CD4-positive, CD25-positive, alpha-beta regulatory T cell (primary cell): ENCODE measurements at regions not wholly inside any gene's neighbourhood (a gene's known extent, or its start where the extent isn't known, plus 50 kb on each side); places are given as distances from the start of the nearest gene placed in this dataset.

Source experiments
- ATAC-seq, 2 donors: fragments of 150-1000 bp; cut with Tn5 transposase; one replicate each; pipeline ENCODE4 v1.10.0; 2021; ENCODE audit warnings: low read depth in 2 of 2, moderate number of reproducible peaks in 2 of 2, moderate library complexity in 1 of 2
- DNase-seq, 3 donors: peaks; one replicate each; pipeline versions ENCODE4 v3.0.0 to v3.0.0-alpha.2; 2012 to 2022; ENCODE audit warnings: mixed read lengths in 1 of 3
- H3K27ac ChIP-seq: one replicate; pipeline ENCODE4 v1.7.0; 2013; ENCODE audit warnings: mild to moderate bottlenecking, low read length; ENCODE audit not compliant: insufficient read depth, poor library complexity, severe bottlenecking
- H3K27me3 ChIP-seq: one replicate; pipeline ENCODE4 v1.7.0; 2013; ENCODE audit warnings: low read length; ENCODE audit not compliant: control insufficient read depth, insufficient read depth
- H3K36me3 ChIP-seq: one replicate; pipeline ENCODE4 v1.7.0; 2013; ENCODE audit warnings: mild to moderate bottlenecking, low read length, moderate library complexity; ENCODE audit not compliant: control insufficient read depth, insufficient read depth
- H3K4me1 ChIP-seq: 2 replicates; pipeline ENCODE4 v1.7.0; 2013; ENCODE audit warnings: mild to moderate bottlenecking, low read length; ENCODE audit not compliant: insufficient read depth, control insufficient read depth, poor library complexity, severe bottlenecking
- H3K4me3 ChIP-seq: one replicate; pipeline ENCODE4 v1.7.0; 2013; ENCODE audit warnings: low read depth, mild to moderate bottlenecking, low read length, moderate library complexity
- H3K9me3 ChIP-seq, 2 experiments: 1 replicate in 1 of 2; 2 replicates in 1 of 2; pipeline ENCODE4 v1.7.0; 2013; ENCODE audit warnings: low read length in 2 of 2, mild to moderate bottlenecking in 1 of 2, moderate library complexity in 1 of 2; ENCODE audit not compliant: control insufficient read depth in 2 of 2
- H3K27ac Mint-ChIP-seq, 3 donors: one replicate each; pipeline ENCODE4 v1.8.0; 2020 to 2022; ENCODE audit warnings: mild to moderate bottlenecking in 3 of 3, mixed read lengths in 3 of 3, moderate library complexity in 2 of 3
- H3K27me3 Mint-ChIP-seq: one replicate; pipeline ENCODE4 v1.8.0; 2022; ENCODE audit warnings: mild to moderate bottlenecking, mixed read lengths
- H3K36me3 Mint-ChIP-seq: one replicate; pipeline ENCODE4 v1.8.0; 2020; ENCODE audit warnings: mixed read lengths
- H3K4me1 Mint-ChIP-seq, 4 donors: one replicate each; pipeline ENCODE4 v1.8.0; 2020 to 2022; ENCODE audit warnings: mixed read lengths in 4 of 4, mild to moderate bottlenecking in 1 of 4
- H3K4me3 Mint-ChIP-seq, 4 donors: one replicate each; pipeline ENCODE4 v1.8.0; 2020 to 2022; ENCODE audit warnings: mild to moderate bottlenecking in 4 of 4, mixed read lengths in 4 of 4, moderate library complexity in 3 of 4
- H3K9me3 Mint-ChIP-seq, 7 donors: one replicate each; pipeline ENCODE4 v1.8.0; 2020 to 2022; ENCODE audit warnings: mixed read lengths in 7 of 7, mild to moderate bottlenecking in 3 of 7, moderate library complexity in 2 of 7

DNA sequence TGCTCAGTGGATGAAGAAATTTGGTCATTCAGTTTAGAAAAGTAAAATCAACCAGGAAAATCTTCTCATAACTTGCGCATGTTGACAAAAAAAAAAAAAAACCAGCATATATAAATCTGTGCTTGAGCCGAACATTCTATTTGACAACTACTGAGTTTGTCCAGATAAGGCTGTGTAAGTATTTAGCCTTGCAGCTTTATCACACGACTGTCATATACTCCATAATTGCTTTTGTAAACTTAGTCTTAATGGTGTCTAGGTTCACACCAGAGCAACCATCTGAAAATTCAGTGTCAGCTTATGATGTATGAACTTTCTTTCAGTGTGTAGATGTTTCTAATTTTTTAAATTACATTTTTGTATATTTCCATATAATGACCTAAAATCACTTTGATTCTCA, 1173.8 kb upstream of the TMPRSS15 start:
- Histone ChIP-seq H3K27ac (no peak overlapping the region), H3K27me3 (no peaks in the 10 kb centered on the region), H3K4me1 (no peaks in the 10 kb centered on the region), H3K4me3 (no peak overlapping the region), H3K36me3 (no peaks in the 10 kb centered on the region), H3K9me3 (peaks cover 3 to 5% of the 10 kb centered on the region in 2 experiments)
- H3K9me3 Mint-ChIP-seq, result peaks cover 0 to 4% (median 1%) of the 10 kb centered on the region in 7 donors
- ATAC-seq (no peak), DNase-seq (no peak)
- no peak overlapping the region for H3K27ac Mint-ChIP-seq
- no peaks in the 10 kb centered on the region for H3K36me3 Mint-ChIP-seq
- no peaks in the 10 kb centered on the region for H3K27me3 Mint-ChIP-seq
- no peak overlapping the region for H3K4me3 Mint-ChIP-seq
- H3K4me1 Mint-ChIP-seq, result no peaks in the 10 kb centered on the region

DNA sequence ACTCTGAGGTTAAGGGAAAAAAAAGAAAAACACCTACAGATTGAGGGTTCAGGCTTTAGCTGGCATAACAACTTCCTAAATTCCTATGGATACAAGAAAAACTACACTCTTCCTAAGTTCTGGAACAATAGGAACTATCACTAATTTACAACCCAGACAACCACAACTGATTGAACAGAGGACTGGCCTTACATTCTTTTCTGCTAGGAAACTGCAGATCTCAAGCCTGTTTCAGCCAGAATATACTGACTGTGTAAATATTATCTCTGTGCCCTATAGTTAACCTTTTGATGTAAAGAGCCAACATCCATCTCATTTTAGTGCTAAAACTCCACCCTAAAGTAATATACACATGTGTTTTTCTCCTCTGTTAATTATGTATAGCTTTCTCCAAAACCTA, 1186.5 kb upstream of the TMPRSS15 start:
- Mint-ChIP-seq H3K9me3 (peaks cover 0 to 19% (median 5%) of the 10 kb centered on the region in 7 donors), H3K4me1 (no peaks in the 10 kb centered on the region), H3K4me3 (no peak overlapping the region)

DNA sequence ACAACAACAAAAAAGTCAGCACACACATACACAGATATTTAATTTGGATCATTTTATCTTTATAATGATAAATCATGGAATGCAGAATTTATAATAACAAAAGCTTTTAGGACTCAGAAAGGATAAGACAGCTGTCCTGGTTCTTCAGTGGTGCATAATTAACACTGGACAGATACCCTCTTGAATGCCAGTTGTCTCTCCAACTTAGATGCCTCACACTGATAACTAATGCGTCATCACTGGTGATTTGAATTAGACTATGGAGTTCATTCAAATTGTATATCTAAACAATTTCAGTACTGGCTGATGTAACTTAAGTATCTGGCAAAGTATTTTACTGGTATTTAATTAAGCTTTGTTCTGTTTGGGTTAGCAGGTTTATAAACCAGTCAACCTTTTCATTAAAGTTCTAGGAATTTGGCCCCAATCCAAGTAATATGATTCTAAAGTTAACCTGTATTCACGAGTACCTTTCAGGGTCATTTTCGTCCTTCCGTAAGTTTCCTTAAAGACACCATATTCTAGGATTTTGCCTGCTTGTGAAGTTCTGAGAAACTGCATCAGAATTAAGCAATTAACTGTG, 1199.5 kb upstream of the TMPRSS15 start:
- Histone ChIP-seq H3K9me3 (peaks cover 2 to 6% of the 10 kb centered on the region in 2 experiments), H3K36me3 (no peaks in the 10 kb centered on the region), H3K27ac (no peak overlapping the region), H3K27me3 (no peaks in the 10 kb centered on the region), H3K4me3 (no peak overlapping the region), H3K4me1 (no peaks in the 10 kb centered on the region)
- no peak for ATAC-seq
- Mint-ChIP-seq H3K27ac (no peak overlapping the region), H3K4me3 (no peak overlapping the region), H3K4me1 (no peaks in the 10 kb centered on the region), H3K36me3 (no peaks in the 10 kb centered on the region), H3K27me3 (no peaks in the 10 kb centered on the region), H3K9me3 (peaks cover 0 to 8% (median 3%) of the 10 kb centered on the region in 7 donors)
- DNase-seq, result no peak

More for the DNA sequence above, 1186.5 kb upstream of the TMPRSS15 start:
- DNase-seq (no peak), ATAC-seq (no peak)
- Histone ChIP-seq H3K4me1 (no peaks in the 10 kb centered on the region), H3K27me3 (no peaks in the 10 kb centered on the region), H3K27ac (no peak overlapping the region), H3K9me3 (no peaks in the 10 kb centered on the region), H3K4me3 (no peak overlapping the region), H3K36me3 (no peaks in the 10 kb centered on the region)
- H3K36me3 Mint-ChIP-seq, result no peaks in the 10 kb centered on the region
- no peak overlapping the region for H3K27ac Mint-ChIP-seq
- H3K27me3 Mint-ChIP-seq, result no peaks in the 10 kb centered on the region

DNA sequence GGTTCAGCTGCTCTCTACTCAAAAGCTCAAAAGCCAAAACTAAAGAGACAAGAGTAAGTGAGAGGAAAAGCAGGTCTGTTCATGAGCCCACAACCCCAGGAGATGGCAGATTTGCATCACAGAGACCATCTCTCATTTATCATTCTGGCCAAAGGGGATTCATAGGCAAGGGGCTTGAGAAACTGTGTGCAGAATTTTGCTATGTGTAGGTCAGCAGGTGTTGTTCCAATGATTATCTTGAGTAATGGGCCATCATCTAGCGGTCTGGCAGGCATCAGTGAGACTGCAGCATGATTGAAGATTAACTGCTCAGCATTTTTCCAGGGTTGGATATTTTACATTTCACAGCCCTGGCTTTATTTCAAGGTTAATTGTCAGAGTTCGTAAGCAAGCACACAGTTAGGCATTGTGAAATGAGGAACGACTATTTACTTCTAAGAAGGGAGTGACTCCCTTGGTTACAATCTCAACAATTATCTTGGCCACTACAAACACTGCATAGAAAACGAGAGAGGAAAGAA, 1204.6 kb upstream of the TMPRSS15 start:
- no peak for ATAC-seq
- no peak overlapping the region for H3K27ac ChIP-seq
- peaks cover 0 to 2% of the 10 kb centered on the region in 2 experiments for H3K9me3 ChIP-seq
- Mint-ChIP-seq H3K36me3 (no peaks in the 10 kb centered on the region), H3K27ac (no peak overlapping the region), H3K4me1 (no peaks in the 10 kb centered on the region), H3K9me3 (peaks cover 0 to 7% (median 5%) of the 10 kb centered on the region in 7 donors), H3K4me3 (no peak overlapping the region), H3K27me3 (no peaks in the 10 kb centered on the region)
- H3K4me3 ChIP-seq, result no peak overlapping the region
- H3K36me3 ChIP-seq, result no peaks in the 10 kb centered on the region
- no peaks in the 10 kb centered on the region for H3K4me1 ChIP-seq
- no peak for DNase-seq
- H3K27me3 ChIP-seq, result no peaks in the 10 kb centered on the region

DNA sequence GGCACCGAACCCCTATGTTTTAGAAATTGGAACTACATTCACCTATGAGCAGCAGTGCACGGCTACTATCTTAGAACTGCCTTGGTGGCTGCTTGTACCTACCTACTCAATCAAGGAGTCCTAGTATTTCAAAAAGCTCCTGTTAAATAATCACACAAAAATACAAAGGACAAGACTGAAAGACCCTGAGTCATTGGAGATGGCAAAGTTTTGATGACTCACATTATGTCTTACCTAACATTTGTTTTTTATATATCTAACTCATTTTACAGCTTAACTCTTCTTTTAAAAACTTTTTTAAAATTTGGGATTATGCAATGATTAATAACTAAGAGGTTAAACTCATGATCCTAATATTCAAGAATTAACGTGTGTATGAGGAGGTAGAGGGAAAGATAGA, 1206.0 kb upstream of the TMPRSS15 start:
- peaks cover 2 to 5% of the 10 kb centered on the region in 2 experiments for H3K9me3 ChIP-seq
- H3K27ac ChIP-seq, result no peak overlapping the region
- H3K27me3 ChIP-seq, result no peaks in the 10 kb centered on the region
- Mint-ChIP-seq H3K36me3 (no peaks in the 10 kb centered on the region), H3K27me3 (no peaks in the 10 kb centered on the region), H3K4me3 (no peak overlapping the region), H3K27ac (no peak overlapping the region), H3K9me3 (peaks cover 0 to 8% (median 5%) of the 10 kb centered on the region in 7 donors), H3K4me1 (no peaks in the 10 kb centered on the region)
- ATAC-seq, result no peak
- no peaks in the 10 kb centered on the region for H3K4me1 ChIP-seq
- H3K36me3 ChIP-seq, result no peaks in the 10 kb centered on the region
- H3K4me3 ChIP-seq, result no peak overlapping the region
- no peak for DNase-seq

DNA sequence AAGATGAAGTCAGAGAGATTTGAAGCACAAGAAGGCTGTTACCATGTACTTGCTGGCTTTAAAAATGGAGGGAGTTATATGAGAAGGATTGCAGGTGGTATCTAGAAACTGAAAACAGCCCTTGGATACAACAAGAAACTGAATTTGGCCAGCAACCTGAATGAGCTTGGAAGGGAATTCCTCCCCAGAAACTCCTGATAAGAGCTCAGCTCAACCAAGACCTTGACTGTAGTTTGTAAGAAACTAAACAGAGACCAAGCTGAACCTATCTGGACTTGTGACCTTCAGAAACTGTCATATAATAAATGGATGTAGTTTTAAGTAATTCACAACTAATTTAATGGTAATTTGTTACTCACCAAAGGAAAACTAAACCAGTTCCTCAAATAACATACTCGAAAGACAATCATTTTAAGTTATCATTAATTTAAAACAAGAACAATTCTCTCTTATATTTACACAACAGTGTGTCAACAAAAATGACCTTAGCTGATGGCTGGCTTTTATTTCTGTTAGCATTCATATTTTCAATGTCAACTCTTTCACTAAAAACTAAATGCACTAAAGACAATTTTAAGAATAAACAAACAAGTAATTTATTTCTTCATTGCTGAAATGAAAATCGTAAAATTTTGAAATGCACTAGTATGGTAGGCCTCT, 1218.4 kb upstream of the TMPRSS15 start:
- no peak overlapping the region for H3K4me3 Mint-ChIP-seq
- no peak overlapping the region for H3K27ac Mint-ChIP-seq
- H3K27me3 Mint-ChIP-seq, result no peaks in the 10 kb centered on the region

DNA sequence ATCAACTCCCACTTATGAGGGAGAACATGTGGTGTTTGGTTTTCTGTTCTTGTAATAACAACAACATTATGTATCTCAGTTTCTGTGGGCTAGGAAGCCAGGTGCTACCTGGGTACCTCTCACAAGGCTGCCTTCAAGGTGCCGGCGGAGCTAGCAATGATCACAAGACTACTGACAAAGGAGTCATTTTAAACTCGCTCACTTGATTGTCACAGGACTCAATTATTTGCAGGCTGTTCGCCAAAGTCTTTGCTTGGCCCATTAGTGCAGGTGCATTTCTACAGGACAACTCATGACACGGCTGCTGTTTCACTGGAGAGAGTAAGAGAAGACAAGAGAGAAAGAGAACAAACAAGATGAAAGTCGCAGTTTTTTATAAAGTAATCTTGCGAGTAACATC, 1237.4 kb upstream of the TMPRSS15 start:
- Histone ChIP-seq H3K9me3 (no peaks in the 10 kb centered on the region), H3K27me3 (no peaks in the 10 kb centered on the region), H3K4me1 (no peaks in the 10 kb centered on the region), H3K27ac (no peak overlapping the region), H3K4me3 (no peak overlapping the region), H3K36me3 (no peaks in the 10 kb centered on the region)
- DNase-seq (no peak), ATAC-seq (no peak)
- H3K27ac Mint-ChIP-seq, result no peak overlapping the region
- H3K9me3 Mint-ChIP-seq, result peaks cover 0 to 12% (median 2%) of the 10 kb centered on the region in 7 donors
- no peak overlapping the region for H3K4me3 Mint-ChIP-seq
- H3K36me3 Mint-ChIP-seq, result no peaks in the 10 kb centered on the region
- H3K4me1 Mint-ChIP-seq, result no peaks in the 10 kb centered on the region
- no peaks in the 10 kb centered on the region for H3K27me3 Mint-ChIP-seq

More for the DNA sequence above, 1218.4 kb upstream of the TMPRSS15 start:
- Histone ChIP-seq H3K4me3 (no peak overlapping the region), H3K36me3 (no peaks in the 10 kb centered on the region), H3K27ac (no peak overlapping the region), H3K27me3 (no peaks in the 10 kb centered on the region), H3K4me1 (no peaks in the 10 kb centered on the region), H3K9me3 (peaks cover 3 to 5% of the 10 kb centered on the region in 2 experiments)
- Mint-ChIP-seq H3K9me3 (peaks cover 0 to 39% (median 8%) of the 10 kb centered on the region in 7 donors), H3K4me1 (no peaks in the 10 kb centered on the region), H3K36me3 (no peaks in the 10 kb centered on the region)
- no peak for ATAC-seq
- no peak for DNase-seq

DNA sequence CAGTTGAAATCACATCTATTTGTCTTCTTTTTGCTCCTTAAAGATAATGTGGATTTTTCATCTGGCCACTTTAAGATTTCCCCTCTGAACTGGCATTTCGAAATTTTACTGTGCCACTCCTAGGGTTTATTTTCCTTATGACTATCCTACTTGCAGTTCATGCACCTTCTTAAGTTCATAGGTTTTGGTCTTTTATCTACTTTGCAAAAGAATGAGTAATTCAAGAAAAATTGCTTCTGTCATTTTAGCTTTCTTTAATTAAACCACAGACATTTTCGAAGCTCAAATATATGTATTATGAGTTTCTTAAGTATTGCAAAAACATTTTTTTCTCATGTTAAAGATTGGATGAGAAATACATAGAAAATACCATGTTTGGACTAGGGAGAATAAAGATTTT, 1244.8 kb upstream of the TMPRSS15 start:
- no peaks in the 10 kb centered on the region for H3K36me3 Mint-ChIP-seq
- Histone ChIP-seq H3K27me3 (no peaks in the 10 kb centered on the region), H3K27ac (no peak overlapping the region), H3K4me1 (no peaks in the 10 kb centered on the region), H3K36me3 (no peaks in the 10 kb centered on the region), H3K4me3 (no peak overlapping the region), H3K9me3 (peaks cover 5% of the 10 kb centered on the region in 2 experiments)
- DNase-seq (no peak), ATAC-seq (no peak)
- H3K4me1 Mint-ChIP-seq, result no peaks in the 10 kb centered on the region
- H3K9me3 Mint-ChIP-seq, result peaks cover 0 to 15% (median 5%) of the 10 kb centered on the region in 7 donors
- H3K4me3 Mint-ChIP-seq, result no peak overlapping the region
- H3K27me3 Mint-ChIP-seq, result no peaks in the 10 kb centered on the region
- H3K27ac Mint-ChIP-seq, result no peak overlapping the region
